BJ (cell line): ENCODE measurements at regions not wholly inside any gene's neighbourhood (a gene's known extent, or its start where the extent isn't known, plus 50 kb on each side); places are given as distances from the start of the nearest gene placed in this dataset.
"Not testable (repeated sequence)": the region's sequence is repeated elsewhere in the genome, so short reads cannot be mapped to it uniquely, and the experiment has no call there.

Experiments
- CTCF ChIA-PET: fragments of 350-600 bp; formaldehyde crosslinking; extraction: SDS; loops from one replicate; lab custom pipeline; 2021; ENCODE audit warnings: antibody characterized with exemption, inconsistent platforms; lab: Yijun Ruan, JAX
- POLR2A ChIA-PET: fragments of 300-600 bp; sonication (Branson Sonifier 250); formaldehyde crosslinking; extraction: SDS; loops from one replicate; lab custom pipeline; 2021; ENCODE audit warnings: antibody characterized with exemption; lab: Charles Lee
- DNase-seq: peaks from one replicate; pipeline ENCODE4 v3.0.0-alpha.2; 2011; ENCODE audit warnings: low read depth
- H3K27me3 ChIP-seq: 2 replicates; pipeline ENCODE4 v1.6.0; 2011; ENCODE audit warnings: low read length; ENCODE audit not compliant: control insufficient read depth, insufficient read depth
- H3K36me3 ChIP-seq: 2 replicates; pipeline ENCODE4 v1.5.1; 2011; ENCODE audit warnings: low read length; ENCODE audit not compliant: control insufficient read depth, insufficient read depth
- H3K4me3 ChIP-seq: 2 replicates; pipeline ENCODE4 v1.5.1; 2011; ENCODE audit warnings: low read depth, mild to moderate bottlenecking, control low read depth, low read length
- CTCF ChIP-seq: IDR thresholded peaks from 2 replicates; pipeline ENCODE4 v1.5.1; 2011; ENCODE audit warnings: low read depth, mild to moderate bottlenecking, control low read depth, inconsistent platforms, low read length, moderate library complexity; ENCODE audit not compliant: insufficient read depth

DNA sequence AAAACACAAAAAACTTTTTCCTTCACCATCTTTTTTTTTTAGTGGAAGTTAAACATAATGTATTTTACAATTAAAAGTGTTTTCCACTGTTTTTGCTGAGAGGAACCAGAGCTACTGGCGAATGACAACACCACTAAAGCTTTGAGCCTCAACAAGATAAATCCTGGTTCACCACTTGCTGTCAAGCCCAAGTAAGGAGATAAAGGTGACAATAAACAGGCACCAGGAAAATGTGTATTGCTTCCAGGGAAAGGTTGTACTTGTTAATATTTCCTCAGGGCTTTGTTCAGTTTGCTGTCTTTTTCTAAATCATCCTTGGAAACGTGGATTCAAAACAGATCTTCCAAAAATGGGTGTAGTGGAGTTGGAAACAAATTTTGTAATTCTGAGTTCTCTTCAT is 109.9 kb upstream of the ANKRD30A start:
- TF ChIP-seq CTCF = no peak
- H3K27me3 ChIP-seq = no peaks in the 10 kb centered on the region
- no peaks in the 10 kb centered on the region for H3K36me3 ChIP-seq
- H3K4me3 ChIP-seq = no peak overlapping the region
- ChIA-PET CTCF (no interaction called here), POLR2A (no interaction called here)
- DNase-seq = no peak

- no peak for DNase-seq
- CTCF ChIA-PET = no interaction called here
- Histone ChIP-seq H3K27me3 (no peaks in the 10 kb centered on the region), H3K4me3 (no peak overlapping the region), H3K36me3 (no peaks in the 10 kb centered on the region)
- POLR2A ChIA-PET = no interaction called here
- TF ChIP-seq CTCF = no peak
Observed at GRCh38 chr10:37010741-37011140, 114.7 kb upstream of the ANKRD30A start.

DNA sequence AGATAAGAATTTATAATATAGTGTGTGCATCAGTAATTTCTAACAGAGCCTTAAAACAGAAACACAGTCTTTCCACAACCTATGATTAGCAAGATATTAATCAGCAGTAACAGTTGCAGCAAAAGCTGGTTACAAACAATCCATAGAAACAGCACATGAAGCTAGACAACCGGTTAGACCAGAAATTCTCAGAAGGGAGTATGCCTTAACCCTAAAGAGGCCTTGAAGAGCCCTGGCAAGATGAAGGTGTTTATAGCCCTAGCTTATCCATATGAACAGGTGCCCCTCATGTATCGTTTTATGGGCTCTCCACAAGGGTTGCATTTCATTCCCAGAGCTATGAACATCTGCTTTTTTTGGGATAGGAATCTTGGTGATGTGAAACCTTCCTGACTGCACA is 117.1 kb upstream of the ANKRD30A start:
- POLR2A ChIA-PET, H3K4me3 ChIP-seq, H3K27me3 ChIP-seq, H3K36me3 ChIP-seq, DNase-seq, CTCF ChIA-PET: not testable (repeated sequence)

DNA sequence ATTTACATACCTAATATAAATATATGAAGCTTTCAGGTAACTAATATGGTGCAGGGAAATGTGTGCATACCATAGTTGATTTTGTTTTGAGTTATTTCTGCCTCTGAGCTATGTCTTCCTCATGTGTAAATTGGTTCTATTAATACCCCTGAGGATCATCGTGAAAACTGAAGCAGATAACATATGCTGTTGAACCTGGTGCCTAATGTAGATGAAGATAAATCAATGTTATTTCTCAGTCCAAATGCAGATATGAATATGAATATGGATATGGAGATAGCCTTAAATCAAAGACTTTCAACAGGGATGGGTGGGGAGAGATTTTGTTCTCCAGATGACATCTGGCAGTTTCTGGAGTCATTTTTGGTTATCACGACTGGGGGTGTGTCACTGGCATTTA is 122.3 kb upstream of the ANKRD30A start:
- H3K36me3 ChIP-seq = no peaks in the 10 kb centered on the region
- no peaks in the 10 kb centered on the region for H3K27me3 ChIP-seq
- H3K4me3 ChIP-seq = no peak overlapping the region
- POLR2A ChIA-PET = no interaction called here
- CTCF ChIA-PET = no interaction called here
- no peak for TF ChIP-seq CTCF
- DNase-seq = no peak

- H3K36me3 ChIP-seq, POLR2A ChIA-PET, DNase-seq, H3K4me3 ChIP-seq, H3K27me3 ChIP-seq, CTCF ChIA-PET: not testable (repeated sequence)
Observed at GRCh38 chr10:36995806-36996205, 129.6 kb upstream of the ANKRD30A start.

- no peak for TF ChIP-seq CTCF
- ChIA-PET CTCF (no interaction called here), POLR2A (no interaction called here)
- no peaks in the 10 kb centered on the region for H3K27me3 ChIP-seq
- H3K4me3 ChIP-seq = no peak overlapping the region
- no peaks in the 10 kb centered on the region for H3K36me3 ChIP-seq
- DNase-seq = no peak
Observed at GRCh38 chr10:36994886-36995285, 130.5 kb upstream of the ANKRD30A start.
